ENCODE measurements at regions not wholly inside any gene's neighbourhood (a gene's known extent, or its start where the extent isn't known, plus 50 kb on each side); places are given as distances from the start of the nearest gene placed in this dataset.
"Not testable (repeated sequence)": the region's sequence is repeated elsewhere in the genome, so short reads cannot be mapped to it uniquely, and the experiment has no call there.

- DNase-seq (ENCODE audit: low read depth in 2 of 2, low spot score in 1 of 2) = no peak
Measured at GRCh38 chr12:97005174-97005573, 98.1 kb downstream of the NEDD1 start.

GRCh38 chr12:97005646-97006045 is 98.6 kb downstream of the NEDD1 start:
- no peak for DNase-seq (ENCODE audit: low read depth in 2 of 2, low spot score in 1 of 2)

GRCh38 chr12:97006585-97006984 is 99.5 kb downstream of the NEDD1 start:
- no peak for DNase-seq (ENCODE audit: low read depth in 2 of 2, low spot score in 1 of 2)

GRCh38 chr12:97016163-97016562 is 109.1 kb downstream of the NEDD1 start:
- no peak for DNase-seq (ENCODE audit: low read depth in 2 of 2, low spot score in 1 of 2)

GRCh38 chr12:97017213-97017612 is 110.2 kb downstream of the NEDD1 start:
- no peak for DNase-seq (ENCODE audit: low read depth in 2 of 2, low spot score in 1 of 2)

GRCh38 chr12:97022536-97023230 is 115.6 kb downstream of the NEDD1 start:
- no peak for DNase-seq (ENCODE audit: low read depth in 2 of 2, low spot score in 1 of 2)

- DNase-seq (ENCODE audit: low read depth in 2 of 2, low spot score in 1 of 2) = no peak
Measured at GRCh38 chr12:97024393-97024792, 117.3 kb downstream of the NEDD1 start.

- no peak for DNase-seq (ENCODE audit: low read depth in 2 of 2, low spot score in 1 of 2)
Measured at GRCh38 chr12:97026901-97027300, 119.8 kb downstream of the NEDD1 start.

GRCh38 chr12:97027482-97027881 is 120.4 kb downstream of the NEDD1 start:
- no peak for DNase-seq (ENCODE audit: low read depth in 2 of 2, low spot score in 1 of 2)

GRCh38 chr12:97038131-97038530 is 131.1 kb downstream of the NEDD1 start:
- DNase-seq (ENCODE audit: low read depth in 2 of 2, low spot score in 1 of 2) = no peak

- no peak for DNase-seq (ENCODE audit: low read depth in 2 of 2, low spot score in 1 of 2)
Measured at GRCh38 chr12:97038834-97039233, 131.8 kb downstream of the NEDD1 start.

GRCh38 chr12:97046901-97047300 is 139.8 kb downstream of the NEDD1 start:
- DNase-seq (ENCODE audit: low read depth in 2 of 2, low spot score in 1 of 2) = no peak

GRCh38 chr12:97047361-97047760 is 140.3 kb downstream of the NEDD1 start:
- no peak for DNase-seq (ENCODE audit: low read depth in 2 of 2, low spot score in 1 of 2)

GRCh38 chr12:97048421-97049035 is 141.5 kb downstream of the NEDD1 start:
- no peak for DNase-seq (ENCODE audit: low read depth in 2 of 2, low spot score in 1 of 2)

- no peak for DNase-seq (ENCODE audit: low read depth in 2 of 2, low spot score in 1 of 2)
Measured at GRCh38 chr12:97050509-97050908, 143.5 kb downstream of the NEDD1 start.

- DNase-seq (ENCODE audit: low read depth in 2 of 2, low spot score in 1 of 2) = no peak
Measured at GRCh38 chr12:97051341-97051740, 144.3 kb downstream of the NEDD1 start.

GRCh38 chr12:97061171-97061570 is 154.1 kb downstream of the NEDD1 start:
- no peak for DNase-seq (ENCODE audit: low read depth in 2 of 2, low spot score in 1 of 2)

GRCh38 chr12:97063292-97063935 is 156.4 kb downstream of the NEDD1 start:
- no peak for DNase-seq (ENCODE audit: low read depth in 2 of 2, low spot score in 1 of 2)

GRCh38 chr12:97075161-97075933 is 168.3 kb downstream of the NEDD1 start:
- no peak for DNase-seq (ENCODE audit: low read depth in 2 of 2, low spot score in 1 of 2)

GRCh38 chr12:97075934-97076630 is 169.0 kb downstream of the NEDD1 start:
- no peak for DNase-seq (ENCODE audit: low read depth in 2 of 2, low spot score in 1 of 2)

GRCh38 chr12:97076912-97077311 is 169.9 kb downstream of the NEDD1 start:
- DNase-seq (ENCODE audit: low read depth in 2 of 2, low spot score in 1 of 2) = not testable (repeated sequence)

All from stimulated activated CD8-positive, alpha-beta memory T cell treated with anti-CD3 and anti-CD28 coated beads, Interleukin-4, amount 100 ng/mL, for 1 hour (primary cell).